GM21528 (cell line): ENCODE measurements at regions not wholly inside any gene's neighbourhood (a gene's known extent, or its start where the extent isn't known, plus 50 kb on each side); places are given as distances from the start of the nearest gene placed in this dataset.
"Not testable (repeated sequence)": the region's sequence is repeated elsewhere in the genome, so short reads cannot be mapped to it uniquely, and the experiment has no call there.

Experiments used
- ATAC-seq: cut with Tn5 transposase; IDR thresholded peaks from one replicate; pipeline ENCODE4 v1.9.1; 2021; ENCODE audit warnings: mild to moderate bottlenecking, moderate library complexity; ENCODE audit not compliant: unreplicated experiment, low FRiP score

GRCh38 chr17:64800987-64801386 lies 118.3 kb downstream of the LRRC37A3 start:
- not testable (repeated sequence) for ATAC-seq

DNA sequence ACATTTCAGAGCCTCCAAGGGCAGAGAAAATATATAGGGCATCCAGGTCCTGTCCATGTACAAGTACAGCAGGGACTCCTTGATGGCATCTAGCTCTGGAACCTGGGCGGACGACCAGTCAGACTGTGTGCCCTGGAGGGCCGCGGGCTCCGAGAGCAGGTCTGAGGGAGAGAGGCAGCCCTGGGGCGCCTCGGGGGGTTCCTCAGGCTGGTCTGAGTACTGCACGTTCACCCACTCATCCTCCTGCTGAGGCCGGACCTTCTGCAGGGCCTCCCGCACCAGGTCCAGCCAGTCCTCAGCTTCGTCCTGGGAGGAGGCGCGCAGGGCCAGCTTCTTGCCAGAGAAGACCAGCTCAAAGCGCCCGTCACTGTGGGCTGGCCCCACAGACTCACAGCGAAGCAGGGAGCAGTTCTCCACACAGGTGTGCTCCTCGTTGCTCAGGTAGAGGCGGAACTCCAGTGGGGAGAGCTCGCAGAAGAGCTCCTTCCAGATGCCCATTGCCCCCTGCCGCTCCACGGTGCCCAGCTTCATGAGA lies 118.8 kb downstream of the LRRC37A3 start:
- ATAC-seq = not testable (repeated sequence)

GRCh38 chr17:64799543-64800188 lies 119.6 kb downstream of the LRRC37A3 start:
- not testable (repeated sequence) for ATAC-seq

DNA sequence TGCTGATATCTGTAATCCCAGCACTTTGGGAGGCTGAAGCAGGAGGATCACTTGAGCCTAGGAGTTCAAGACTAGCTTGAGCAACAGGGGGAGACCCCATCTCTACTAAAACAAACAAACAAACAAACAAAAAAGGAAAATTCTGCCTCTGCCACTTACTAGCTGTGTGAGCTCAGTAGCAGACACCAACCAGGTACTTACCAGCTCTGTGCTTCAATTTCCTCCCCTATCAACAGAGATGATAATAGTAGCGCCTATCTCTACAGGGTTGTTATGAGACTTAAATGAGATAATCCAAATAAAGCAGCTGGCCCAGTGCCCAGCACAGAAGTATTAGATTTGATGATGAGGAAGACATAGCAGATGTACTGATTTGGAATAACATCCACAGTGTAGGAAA lies 120.3 kb downstream of the LRRC37A3 start:
- not testable (repeated sequence) for ATAC-seq

- not testable (repeated sequence) for ATAC-seq
These were observed 120.8 kb downstream of the LRRC37A3 start for GRCh38 chr17:64798489-64798790.

DNA sequence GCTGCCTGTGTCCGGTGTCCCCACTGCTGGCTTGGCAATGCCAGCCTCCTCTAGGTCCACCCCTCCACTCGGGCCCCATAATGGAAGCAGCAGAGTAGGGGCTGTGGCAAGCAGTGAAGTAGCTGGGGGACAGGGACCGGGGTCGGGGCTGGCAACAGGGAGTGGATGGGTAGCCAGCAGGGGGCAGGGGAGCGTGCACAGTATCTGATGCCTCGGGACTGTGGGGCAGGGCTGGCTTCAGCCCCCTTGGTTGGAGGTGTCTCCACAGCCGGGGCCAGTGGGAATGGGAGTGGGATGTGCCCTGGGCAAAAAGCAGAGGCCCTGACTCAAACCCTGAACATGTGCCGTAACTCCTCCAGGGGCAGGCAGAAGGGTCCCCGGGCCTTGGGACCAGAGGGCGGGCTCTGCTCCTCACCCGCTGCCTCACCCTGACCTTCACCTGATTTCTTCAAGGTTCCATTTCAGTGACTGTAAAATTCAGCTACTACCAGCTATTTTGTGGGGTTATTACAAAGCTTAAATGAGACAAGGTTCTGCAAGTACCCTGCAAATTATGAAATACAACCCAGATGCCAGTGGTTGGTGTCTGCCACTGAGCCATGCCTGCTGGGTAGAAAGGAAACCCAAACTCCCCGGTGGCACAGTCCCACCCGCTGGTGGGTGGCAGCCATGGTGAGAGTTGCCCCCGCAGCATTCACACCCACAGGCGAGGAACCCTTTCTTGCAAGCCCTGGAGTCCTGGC lies 121.4 kb downstream of the LRRC37A3 start:
- ATAC-seq = not testable (repeated sequence)

DNA sequence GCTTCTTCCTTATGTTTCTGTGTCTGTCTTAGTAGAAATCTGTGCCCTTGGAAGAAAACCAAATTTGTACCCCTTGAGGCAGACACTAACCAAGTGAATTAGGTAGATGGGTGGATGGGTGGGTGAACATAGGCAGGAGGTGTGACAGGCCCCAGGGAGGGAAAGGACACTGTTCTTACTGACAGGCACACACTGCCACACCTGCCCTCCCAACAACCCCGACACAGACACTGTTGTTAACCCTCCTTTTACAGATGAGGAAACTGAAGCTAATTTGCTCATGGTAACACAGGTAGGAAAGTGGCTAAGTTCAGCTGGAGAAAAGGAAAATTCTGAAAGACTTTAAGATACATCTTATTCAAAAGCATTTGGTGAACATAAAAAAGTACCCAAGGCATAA lies 123.9 kb downstream of the LRRC37A3 start:
- not testable (repeated sequence) for ATAC-seq

GRCh38 chr17:64794548-64795274 lies 124.6 kb downstream of the LRRC37A3 start:
- not testable (repeated sequence) for ATAC-seq

DNA sequence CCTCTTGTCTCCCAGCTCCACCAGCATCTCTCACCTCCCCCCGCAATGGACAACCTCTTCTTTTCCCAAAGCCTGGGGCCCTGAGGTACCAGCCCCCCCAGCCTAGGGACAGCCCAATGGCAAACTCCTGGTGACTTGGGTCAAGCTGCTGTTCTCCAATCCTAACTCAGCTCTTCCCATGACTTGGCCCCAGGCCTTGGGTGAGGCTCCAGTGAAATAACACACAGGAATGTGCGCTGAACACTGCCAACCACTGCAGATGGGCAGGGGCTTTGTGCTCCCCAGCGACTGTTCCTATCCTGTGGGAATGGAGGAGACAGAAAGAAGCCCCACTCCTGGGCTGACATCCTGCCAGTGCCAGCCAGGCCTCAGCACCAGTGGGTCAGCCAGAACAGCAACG lies 125.2 kb downstream of the LRRC37A3 start:
- ATAC-seq = not testable (repeated sequence)

- not testable (repeated sequence) for ATAC-seq
These were observed 126.3 kb downstream of the LRRC37A3 start for GRCh38 chr17:64792793-64793575.

- ATAC-seq = not testable (repeated sequence)
These were observed 127.0 kb downstream of the LRRC37A3 start for GRCh38 chr17:64792276-64792675.

GRCh38 chr17:64791691-64792090 lies 127.6 kb downstream of the LRRC37A3 start:
- not testable (repeated sequence) for ATAC-seq

DNA sequence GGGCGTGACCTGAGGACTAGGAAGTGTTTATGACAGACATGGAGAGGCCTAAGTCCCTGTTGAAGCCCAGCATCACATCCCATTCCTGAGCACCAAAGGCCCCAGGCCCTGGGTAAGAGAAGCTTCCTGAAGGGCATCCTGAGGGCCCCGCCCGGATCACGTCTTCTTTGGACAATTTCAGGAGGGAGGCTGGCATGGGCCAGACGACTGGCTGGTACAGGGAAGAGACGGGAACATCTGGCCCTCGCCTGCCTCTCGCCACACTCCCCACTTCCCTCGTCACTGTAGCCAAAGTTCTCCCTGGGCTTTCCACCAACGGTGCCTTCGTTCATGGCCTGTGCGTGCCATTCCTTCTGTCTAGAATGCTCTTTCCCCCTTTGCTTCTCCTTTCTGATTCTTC lies 128.1 kb downstream of the LRRC37A3 start:
- not testable (repeated sequence) for ATAC-seq

DNA sequence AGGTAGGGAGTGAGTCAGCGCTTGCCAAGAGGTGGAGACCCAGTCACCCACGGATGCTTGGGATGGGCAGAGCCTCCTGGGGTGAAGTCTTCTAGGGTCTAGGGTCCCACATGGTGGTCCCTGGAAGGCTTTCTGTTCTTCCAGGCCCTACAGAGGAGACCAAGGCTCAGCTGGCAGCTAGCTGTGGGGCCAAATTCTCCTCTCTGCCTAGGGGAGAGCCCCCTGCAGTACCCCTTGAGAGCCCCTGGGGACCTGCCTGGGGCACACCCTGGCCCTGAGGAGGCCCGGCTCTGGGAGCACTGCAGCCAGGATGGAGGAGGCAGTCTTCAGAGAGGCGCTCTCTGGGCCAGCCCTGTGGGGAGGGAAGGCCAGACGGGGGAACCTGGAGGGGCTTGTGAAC lies 128.6 kb upstream of the SMURF2 start:
- ATAC-seq = not testable (repeated sequence)

- not testable (repeated sequence) for ATAC-seq
These were observed 128.1 kb upstream of the SMURF2 start for GRCh38 chr17:64790193-64790592.

GRCh38 chr17:64789061-64789445 lies 126.9 kb upstream of the SMURF2 start:
- not testable (repeated sequence) for ATAC-seq

GRCh38 chr17:64788286-64789060 lies 126.4 kb upstream of the SMURF2 start:
- no peak for ATAC-seq

- no peak for ATAC-seq
These were observed 125.8 kb upstream of the SMURF2 start for GRCh38 chr17:64787921-64788271.

- ATAC-seq = no peak
These were observed 125.3 kb upstream of the SMURF2 start for GRCh38 chr17:64787255-64787920.
